SK-N-SH (cell line): ENCODE measurements at regions not wholly inside any gene's neighbourhood (a gene's known extent, or its start where the extent isn't known, plus 50 kb on each side); places are given as distances from the start of the nearest gene placed in this dataset.

Source experiments
- CTCF ChIA-PET: fragments of 300-600, 350-600 bp; formaldehyde crosslinking; extraction: SDS; loops from one replicate; lab custom pipeline; 2021; lab: Yijun Ruan, JAX
- POLR2A ChIA-PET: fragments of 350-600 bp; sonication (Branson Sonifier 250); formaldehyde crosslinking; extraction: SDS; loops from one replicate; lab custom pipeline; 2020; ENCODE audit warnings: antibody characterized with exemption, inconsistent platforms; lab: Yijun Ruan, JAX
- DNase-seq: peaks from one replicate; pipeline ENCODE4 v3.0.0; 2012
- H2AFZ ChIP-seq: fragments of 200-600 bp; sonication (generic); 2 replicates; pipeline ENCODE4 v1.8.1; 2016; ENCODE audit warnings: antibody characterized with exemption, mild to moderate bottlenecking, low read depth
- H3F3A ChIP-seq: fragments of 200-600 bp; sonication (generic); replicated peaks from 2 replicates; pipeline ENCODE3; 2016; ENCODE audit warnings: antibody characterized with exemption, mild to moderate bottlenecking; ENCODE audit not compliant: insufficient read depth
- H3K27ac ChIP-seq, 2 experiments: fragments of 200-500 bp in 1 of 2; fragments of 200-600 bp in 1 of 2; sonication (Bioruptor generic) in 1 of 2; sonication (generic), shearing (Covaris generic) in 1 of 2; 2 replicates each; pipeline versions ENCODE4 v1.5.1 to v1.6.1; 2014 to 2016; ENCODE audit warnings: low read depth in 2 of 2, inconsistent platforms in 1 of 2, low read length in 1 of 2, mild to moderate bottlenecking in 1 of 2, mixed read lengths in 1 of 2
- H3K27me3 ChIP-seq: fragments of 200-600 bp; sonication (generic), shearing (Covaris generic); 2 replicates; pipeline ENCODE4 v1.6.1; 2016; ENCODE audit warnings: mixed run types; ENCODE audit not compliant: insufficient read depth
- H3K36me3 ChIP-seq, 2 experiments: fragments of 200-500 bp in 1 of 2; fragments of 200-600 bp in 1 of 2; sonication (Bioruptor generic) in 1 of 2; sonication (generic) in 1 of 2; replicated peaks in 1 of 2; 2 replicates each; pipeline versions ENCODE3 to v1.5.1; 2014 to 2016; ENCODE audit warnings: low read length in 1 of 2, mild to moderate bottlenecking in 1 of 2; ENCODE audit not compliant: insufficient read depth in 2 of 2, control insufficient read depth in 1 of 2
- H3K4me1 ChIP-seq, 2 experiments: fragments of 200-500 bp in 1 of 2; fragments of 200-600 bp in 1 of 2; sonication (Bioruptor generic) in 1 of 2; sonication (generic), shearing (Covaris generic) in 1 of 2; 2 replicates each; pipeline versions ENCODE4 v1.5.1 to v1.6.1; 2014 to 2016; ENCODE audit warnings: low read depth in 1 of 2, low read length in 1 of 2, mixed run types in 1 of 2; ENCODE audit not compliant: insufficient read depth in 2 of 2, control insufficient read depth in 1 of 2
- H3K4me2 ChIP-seq: fragments of 200-600 bp; sonication (generic), shearing (Covaris generic); 2 replicates; pipeline ENCODE4 v1.6.1; 2017; ENCODE audit warnings: mixed run types
- H3K4me3 ChIP-seq, 2 experiments: fragments of 200-500 bp in 1 of 2; fragments of 200-600 bp in 1 of 2; sonication (Bioruptor generic) in 1 of 2; sonication (generic), shearing (Covaris generic) in 1 of 2; 2 replicates each; pipeline versions ENCODE4 v1.5.1 to v1.8.1; 2014 to 2016; ENCODE audit warnings: low read depth in 2 of 2, inconsistent platforms in 1 of 2, low read length in 1 of 2, mild to moderate bottlenecking in 1 of 2, mixed read lengths in 1 of 2, moderate library complexity in 1 of 2
- H3K79me2 ChIP-seq: fragments of 200-600 bp; sonication (generic); 2 replicates; pipeline ENCODE4 v1.8.1; 2017; ENCODE audit warnings: mild to moderate bottlenecking; ENCODE audit not compliant: insufficient read depth
- H3K9ac ChIP-seq: fragments of 200-600 bp; sonication (generic); 2 replicates; pipeline ENCODE4 v1.6.1; 2017; ENCODE audit warnings: mixed run types
- H3K9me2 ChIP-seq: fragments of 200-600 bp; sonication (generic); 2 replicates; pipeline ENCODE4 v1.6.1; 2017; ENCODE audit warnings: mixed run types
- H3K9me3 ChIP-seq: fragments of 200-600 bp; sonication (generic); 2 replicates; pipeline ENCODE4 v1.6.1; 2017; ENCODE audit warnings: mixed run types, mild to moderate bottlenecking, moderate library complexity
- H4K20me1 ChIP-seq: fragments of 200-600 bp; sonication (generic); 2 replicates; pipeline ENCODE4 v1.6.1; 2017; ENCODE audit warnings: mild to moderate bottlenecking, mixed run types; ENCODE audit not compliant: insufficient read depth
- CHD2 ChIP-seq: fragments of 150-350 bp; IDR thresholded peaks from 2 replicates; pipeline ENCODE4 v1.6.1; 2018; ENCODE audit warnings: low read length; ENCODE audit not compliant: partially characterized antibody
- ELF1 ChIP-seq: IDR thresholded peaks from 2 replicates; pipeline ENCODE4 v1.4.0; 2012
- EZH2phosphoT487 ChIP-seq: fragments of 200-600 bp; sonication (generic); IDR thresholded peaks from 2 replicates; pipeline ENCODE4 v1.6.1; 2017; ENCODE audit warnings: low read depth, mixed run types, mild to moderate bottlenecking, antibody characterized with exemption, moderate library complexity, borderline replicate concordance
- GABPA ChIP-seq: IDR thresholded peaks from 2 replicates; pipeline ENCODE4 v1.4.0; 2012; ENCODE audit warnings: low read depth, mild to moderate bottlenecking
- GATA2 ChIP-seq: sonication (generic); formaldehyde crosslinking; IDR thresholded peaks from 2 replicates; pipeline ENCODE4 v1.5.0; 2020; ENCODE audit warnings: mild to moderate bottlenecking, missing genetic modification reagents
- IRF3 ChIP-seq: fragments of 150-350 bp; IDR thresholded peaks from 2 replicates; pipeline ENCODE4 v1.6.1; 2016; ENCODE audit warnings: mild to moderate bottlenecking, low read depth, low read length
- MEF2A ChIP-seq: IDR thresholded peaks from 2 replicates; pipeline ENCODE4 v1.4.0; 2012; ENCODE audit warnings: low read depth, borderline replicate concordance
- POLR2AphosphoS5 ChIP-seq: IDR thresholded peaks from 2 replicates; pipeline ENCODE4 v1.6.1; 2012; ENCODE audit warnings: low read depth, low read length
- RAD21 ChIP-seq: IDR thresholded peaks from 2 replicates; pipeline ENCODE4 v1.6.1; 2012; ENCODE audit warnings: mild to moderate bottlenecking, low read length
- RCOR1 ChIP-seq: fragments of 150-350 bp; IDR thresholded peaks from 2 replicates; pipeline ENCODE4 v1.6.1; 2017; ENCODE audit warnings: antibody characterized with exemption, low read length
- RFX5 ChIP-seq: IDR thresholded peaks from 2 replicates; pipeline ENCODE4 v1.6.1; 2012; ENCODE audit warnings: mild to moderate bottlenecking, improper control_type of control experiment, low read length
- SMC3 ChIP-seq: IDR thresholded peaks from 2 replicates; pipeline ENCODE4 v1.6.1; 2012; ENCODE audit warnings: low read depth, low read length, improper control_type of control experiment
- TCF12 ChIP-seq: IDR thresholded peaks from 2 replicates; pipeline ENCODE4 v1.4.0; 2012
- TEAD4 ChIP-seq: IDR thresholded peaks from 2 replicates; pipeline ENCODE4 v1.4.0; 2012; ENCODE audit warnings: mild to moderate bottlenecking, borderline replicate concordance; ENCODE audit not compliant: insufficient read depth
- YY1 ChIP-seq: IDR thresholded peaks from 2 replicates; pipeline ENCODE4 v1.4.0; 2012; ENCODE audit warnings: low read depth, mild to moderate bottlenecking
- WGBS: methylation state at CpG from one replicate; pipeline ENCODE4 v1.1.6; 2017; ENCODE audit warnings: low lambda C conversion rate; 5-methylcytosine and 5-hydroxymethylcytosine counted together
- TF ChIP-seq, protein P1 (sequence below): IDR thresholded peaks from 2 replicates; pipeline ENCODE4 v1.6.1; 2012; ENCODE audit warnings: mild to moderate bottlenecking, low read depth, low read length, moderate library complexity
- TF ChIP-seq, protein P2 (sequence below): IDR thresholded peaks from 2 replicates; pipeline ENCODE4; 2012
- TF ChIP-seq, protein P3 (sequence below): IDR thresholded peaks from 2 replicates; pipeline ENCODE4 v1.4.0; 2012; ENCODE audit warnings: low read depth
- TF ChIP-seq, protein P4 (sequence below): fragments of 200-600 bp; sonication (generic); IDR thresholded peaks from 2 replicates; pipeline ENCODE4 v1.6.1; 2017; ENCODE audit warnings: antibody characterized with exemption, mild to moderate bottlenecking, moderate library complexity

DNA sequence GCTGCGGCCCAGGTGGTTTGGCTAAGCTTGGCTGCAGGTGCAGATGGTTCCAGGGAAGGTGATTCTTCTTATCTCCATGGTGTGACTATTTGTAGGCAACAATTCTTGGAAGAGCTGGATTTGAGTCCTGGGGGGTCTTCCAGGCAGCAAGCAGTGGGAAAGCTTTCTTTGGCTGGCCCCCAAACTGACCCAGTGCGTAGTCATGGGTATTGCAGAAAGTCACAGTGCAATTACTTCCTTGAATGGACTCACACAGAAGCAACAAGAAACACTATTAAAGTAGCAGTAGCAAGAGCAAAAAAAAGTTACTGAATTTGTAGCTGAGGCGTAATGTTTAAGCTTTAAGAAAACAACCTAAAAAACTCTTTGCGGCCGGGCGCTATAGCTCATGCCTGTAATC is 293.6 kb upstream of the ATP5MC3 start:
- 76% methylated on average over 6 of the region's 6 CpGs for WGBS
- POLR2A ChIA-PET, result no interaction called here
- H3K4me2 ChIP-seq, result no peak overlapping the region

DNA sequence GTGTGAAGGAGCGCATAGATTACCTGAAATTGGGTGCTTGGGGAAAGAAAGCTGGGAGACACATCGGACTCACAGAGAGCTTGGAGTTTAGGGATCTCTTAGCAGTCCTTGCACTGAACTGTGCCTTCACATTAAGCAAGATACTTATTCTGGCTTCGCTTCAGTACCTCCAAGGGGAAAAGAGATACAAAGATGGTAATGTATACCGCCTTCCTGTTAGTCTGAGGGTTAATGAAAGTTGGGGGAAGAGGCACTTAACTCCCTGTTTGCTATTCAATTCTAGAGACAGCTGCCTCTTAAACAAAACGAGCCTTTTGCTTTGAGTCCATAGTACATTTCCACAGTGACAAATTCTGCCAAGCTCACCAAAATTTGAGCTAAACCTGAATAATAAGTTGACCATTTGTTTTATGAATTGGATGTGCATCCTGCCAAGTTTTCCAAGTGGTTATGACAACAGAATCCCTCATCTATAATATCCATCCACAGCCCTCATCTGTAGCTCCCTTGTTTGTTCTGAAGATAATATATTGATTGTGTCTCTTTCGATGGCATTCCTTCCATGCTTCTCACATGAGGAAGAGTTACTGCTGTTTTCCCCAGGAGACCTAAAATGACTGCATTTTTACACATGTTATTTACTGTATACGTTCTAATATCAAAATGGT is 287.1 kb upstream of the ATP5MC3 start:
- Histone ChIP-seq H3K36me3 (no peaks in the 10 kb centered on the region), H3K9me2 (no peaks in the 10 kb centered on the region), H3K27ac (no peak overlapping the region), H4K20me1 (no peaks in the 10 kb centered on the region), H3K4me1 (no peaks in the 10 kb centered on the region), H3K9me3 (no peaks in the 10 kb centered on the region), H3K4me2 (no peak overlapping the region), H3F3A (no peaks in the 10 kb centered on the region), H3K27me3 (no peaks in the 10 kb centered on the region), H3K79me2 (no peaks in the 10 kb centered on the region), H2AFZ (no peak overlapping the region), H3K4me3 (no peak overlapping the region), H3K9ac (no peak overlapping the region)
- DNase-seq, result no peak
- POLR2A ChIA-PET, result no interaction called here
- CTCF ChIA-PET, result no interaction called here
- 29% methylated on average over 7 of the region's 7 CpGs for WGBS
- TF ChIP-seq RFX5 (no peak), IRF3 (no peak), TEAD4 (no peak), GABPA (no peak), POLR2AphosphoS5 (no peak), RCOR1 (no peak), ELF1 (no peak)
- TF ChIP-seq, protein P1, sequence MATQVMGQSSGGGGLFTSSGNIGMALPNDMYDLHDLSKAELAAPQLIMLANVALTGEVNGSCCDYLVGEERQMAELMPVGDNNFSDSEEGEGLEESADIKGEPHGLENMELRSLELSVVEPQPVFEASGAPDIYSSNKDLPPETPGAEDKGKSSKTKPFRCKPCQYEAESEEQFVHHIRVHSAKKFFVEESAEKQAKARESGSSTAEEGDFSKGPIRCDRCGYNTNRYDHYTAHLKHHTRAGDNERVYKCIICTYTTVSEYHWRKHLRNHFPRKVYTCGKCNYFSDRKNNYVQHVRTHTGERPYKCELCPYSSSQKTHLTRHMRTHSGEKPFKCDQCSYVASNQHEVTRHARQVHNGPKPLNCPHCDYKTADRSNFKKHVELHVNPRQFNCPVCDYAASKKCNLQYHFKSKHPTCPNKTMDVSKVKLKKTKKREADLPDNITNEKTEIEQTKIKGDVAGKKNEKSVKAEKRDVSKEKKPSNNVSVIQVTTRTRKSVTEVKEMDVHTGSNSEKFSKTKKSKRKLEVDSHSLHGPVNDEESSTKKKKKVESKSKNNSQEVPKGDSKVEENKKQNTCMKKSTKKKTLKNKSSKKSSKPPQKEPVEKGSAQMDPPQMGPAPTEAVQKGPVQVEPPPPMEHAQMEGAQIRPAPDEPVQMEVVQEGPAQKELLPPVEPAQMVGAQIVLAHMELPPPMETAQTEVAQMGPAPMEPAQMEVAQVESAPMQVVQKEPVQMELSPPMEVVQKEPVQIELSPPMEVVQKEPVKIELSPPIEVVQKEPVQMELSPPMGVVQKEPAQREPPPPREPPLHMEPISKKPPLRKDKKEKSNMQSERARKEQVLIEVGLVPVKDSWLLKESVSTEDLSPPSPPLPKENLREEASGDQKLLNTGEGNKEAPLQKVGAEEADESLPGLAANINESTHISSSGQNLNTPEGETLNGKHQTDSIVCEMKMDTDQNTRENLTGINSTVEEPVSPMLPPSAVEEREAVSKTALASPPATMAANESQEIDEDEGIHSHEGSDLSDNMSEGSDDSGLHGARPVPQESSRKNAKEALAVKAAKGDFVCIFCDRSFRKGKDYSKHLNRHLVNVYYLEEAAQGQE, result no peak
- TF ChIP-seq, protein P2, sequence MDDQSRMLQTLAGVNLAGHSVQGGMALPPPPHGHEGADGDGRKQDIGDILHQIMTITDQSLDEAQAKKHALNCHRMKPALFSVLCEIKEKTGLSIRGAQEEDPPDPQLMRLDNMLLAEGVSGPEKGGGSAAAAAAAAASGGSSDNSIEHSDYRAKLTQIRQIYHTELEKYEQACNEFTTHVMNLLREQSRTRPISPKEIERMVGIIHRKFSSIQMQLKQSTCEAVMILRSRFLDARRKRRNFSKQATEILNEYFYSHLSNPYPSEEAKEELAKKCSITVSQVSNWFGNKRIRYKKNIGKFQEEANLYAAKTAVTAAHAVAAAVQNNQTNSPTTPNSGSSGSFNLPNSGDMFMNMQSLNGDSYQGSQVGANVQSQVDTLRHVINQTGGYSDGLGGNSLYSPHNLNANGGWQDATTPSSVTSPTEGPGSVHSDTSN, result no peak
- TF ChIP-seq, protein P3, sequence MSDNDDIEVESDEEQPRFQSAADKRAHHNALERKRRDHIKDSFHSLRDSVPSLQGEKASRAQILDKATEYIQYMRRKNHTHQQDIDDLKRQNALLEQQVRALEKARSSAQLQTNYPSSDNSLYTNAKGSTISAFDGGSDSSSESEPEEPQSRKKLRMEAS, result no peak
- TF ChIP-seq, protein P4, sequence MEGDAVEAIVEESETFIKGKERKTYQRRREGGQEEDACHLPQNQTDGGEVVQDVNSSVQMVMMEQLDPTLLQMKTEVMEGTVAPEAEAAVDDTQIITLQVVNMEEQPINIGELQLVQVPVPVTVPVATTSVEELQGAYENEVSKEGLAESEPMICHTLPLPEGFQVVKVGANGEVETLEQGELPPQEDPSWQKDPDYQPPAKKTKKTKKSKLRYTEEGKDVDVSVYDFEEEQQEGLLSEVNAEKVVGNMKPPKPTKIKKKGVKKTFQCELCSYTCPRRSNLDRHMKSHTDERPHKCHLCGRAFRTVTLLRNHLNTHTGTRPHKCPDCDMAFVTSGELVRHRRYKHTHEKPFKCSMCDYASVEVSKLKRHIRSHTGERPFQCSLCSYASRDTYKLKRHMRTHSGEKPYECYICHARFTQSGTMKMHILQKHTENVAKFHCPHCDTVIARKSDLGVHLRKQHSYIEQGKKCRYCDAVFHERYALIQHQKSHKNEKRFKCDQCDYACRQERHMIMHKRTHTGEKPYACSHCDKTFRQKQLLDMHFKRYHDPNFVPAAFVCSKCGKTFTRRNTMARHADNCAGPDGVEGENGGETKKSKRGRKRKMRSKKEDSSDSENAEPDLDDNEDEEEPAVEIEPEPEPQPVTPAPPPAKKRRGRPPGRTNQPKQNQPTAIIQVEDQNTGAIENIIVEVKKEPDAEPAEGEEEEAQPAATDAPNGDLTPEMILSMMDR, result no peak

More for the DNA sequence above, 293.6 kb upstream of the ATP5MC3 start:
- no peaks in the 10 kb centered on the region for H3K27me3 ChIP-seq
- H3K4me3 ChIP-seq, result no peak overlapping the region
- H3K9me2 ChIP-seq, result no peaks in the 10 kb centered on the region
- H3K4me1 ChIP-seq, result peaks cover 0 to 8% of the 10 kb centered on the region in 2 experiments; a peak in 1 of 4 replicates
- H3K36me3 ChIP-seq, result no peaks in the 10 kb centered on the region
- H3K9me3 ChIP-seq, result no peaks in the 10 kb centered on the region
- no peaks in the 10 kb centered on the region for H4K20me1 ChIP-seq
- DNase-seq, result no peak
- H3K79me2 ChIP-seq, result no peaks in the 10 kb centered on the region
- H2AFZ ChIP-seq, result no peak overlapping the region
- TF ChIP-seq CHD2 (no peak), SMC3 (no peak), MEF2A (no peak), RAD21 (no peak), POLR2AphosphoS5 (no peak), YY1 (no peak), GATA2 (CRISPR knock-in tag) (no peak), EZH2phosphoT487 (no peak), TCF12 (no peak)
- TF ChIP-seq, protein P2, result no peak
- TF ChIP-seq, protein P3, result no peak
- no peak overlapping the region for H3K9ac ChIP-seq
- no peak overlapping the region for H3K27ac ChIP-seq
- CTCF ChIA-PET, result interaction anchor here (1.3 to 1.4 kb wide), 2 partner anchors 24 to 108 kb away, joined by 3 read pairs; no protein-coding TSS in a partner anchor
- H3F3A ChIP-seq, result no peaks in the 10 kb centered on the region
